Adrenal gland (tissue), 9 donors: ENCODE measurements at regions not wholly inside any gene's neighbourhood (a gene's known extent, or its start where the extent isn't known, plus 50 kb on each side); places are given as distances from the start of the nearest gene placed in this dataset.
A peak's percentile ranks its signal among the peaks of the same experiment; 100 is the strongest.

Experiments
- DNase-seq, 7 donors: peaks; one replicate each; pipeline ENCODE4 v3.0.0-alpha.2; 2019 to 2020
- H3K27ac ChIP-seq, 5 donors: fragments of 200-600 bp; sonication (generic) in 4 of 5; 1 replicate in 3 of 5; 2 replicates in 2 of 5; pipeline versions ENCODE4 v1.5.1 to v1.8.0; 2016 to 2020; ENCODE audit warnings: mild to moderate bottlenecking in 1 of 5
- H3K27me3 ChIP-seq: fragments of 200-600 bp; 2 replicates; pipeline ENCODE4 v1.8.0; 2021
- H3K36me3 ChIP-seq, 2 donors: fragments of 200-600 bp; replicated peaks in 1 of 2; 1 replicate in 1 of 2; 2 replicates in 1 of 2; pipeline versions ENCODE4 v1.5.1 to v1.8.0; 2018 to 2022
- H3K4me1 ChIP-seq, 2 donors: fragments of 200-600 bp; replicated peaks in 1 of 2; 1 replicate in 1 of 2; 2 replicates in 1 of 2; pipeline versions ENCODE4 v1.5.1 to v1.8.0; 2018 to 2021
- H3K4me3 ChIP-seq, 4 donors: fragments of 200-600 bp; sonication (generic) in 3 of 4; one replicate each; pipeline ENCODE4 v1.5.1; 2016 to 2018
- H3K9me3 ChIP-seq, 3 donors: fragments of 200-600 bp; sonication (generic) in 1 of 3; replicated peaks in 1 of 3; 1 replicate in 2 of 3; 2 replicates in 1 of 3; pipeline versions ENCODE4 v1.5.1 to v1.8.0; 2016 to 2021
- CTCF ChIP-seq, 6 experiments: fragments of 450-650 bp in 4 of 6; fragments of 200-600 bp in 2 of 6; sonication (generic) in 1 of 6; IDR thresholded peaks; 1 replicate in 5 of 6; 2 replicates in 1 of 6; pipeline versions ENCODE4 v1.5.1 to v1.8.0; 2016 to 2021; ENCODE audit warnings: antibody characterized with exemption in 6 of 6, mild to moderate bottlenecking in 2 of 6, moderate library complexity in 1 of 6
- POLR2A ChIP-seq, 2 donors: fragments of 450-650 bp; IDR thresholded peaks; one replicate each; pipeline ENCODE4 v1.6.1; 2017; ENCODE audit warnings: antibody characterized with exemption in 2 of 2, mild to moderate bottlenecking in 2 of 2, moderate library complexity in 1 of 2
- WGBS, 4 donors: extraction: QIAGEN DNeasy Blood & Tissue Kit in 2 of 4; methylation state at CpG; one replicate each; pipeline versions ENCODE4 v1.1.5 to v1.1.7; 2013 to 2017; 5-methylcytosine and 5-hydroxymethylcytosine counted together
- intact Hi-C, 2 donors: fragments of 100-400 bp; cut with DNase I; formaldehyde crosslinking; loops; one replicate each; pipeline versions ENCODE4 v1.14.1 to v1.15.0; 2022 to 2023
- donor health status: healthy with polysubstance abuse.
- donor health status: Bipolar disorder and iron deficiency.
- donor health status: DM: yes; HTN: yes; CAD: no.
- donor health status: DM: no; HTN: no; CAD: no.
- donor health status: DM: no; HTN: no; CAD: no.

GRCh38 chr2:83085869-83086268 lies 1373.2 kb downstream of the SUCLG1 start:
- Histone ChIP-seq H3K36me3 (no peaks in the 10 kb centered on the region), H3K27me3 (no peaks in the 10 kb centered on the region), H3K4me1 (peaks cover 0 to 20% of the 10 kb centered on the region in 2 donors), H3K4me3 (no peak overlapping the region), H3K9me3 (no peaks in the 10 kb centered on the region), H3K27ac (no peak overlapping the region)
- no peak for DNase-seq
- intact Hi-C loops: no loop called here
- no peak for TF ChIP-seq POLR2A (IDR thresholded peaks at IDR 0.05)
- TF ChIP-seq CTCF (IDR thresholded peaks at IDR 0.05): no peak
- 85 to 97% (median 95%) methylated on average over 2 of the region's 2 CpGs for WGBS, 4 donors

DNA sequence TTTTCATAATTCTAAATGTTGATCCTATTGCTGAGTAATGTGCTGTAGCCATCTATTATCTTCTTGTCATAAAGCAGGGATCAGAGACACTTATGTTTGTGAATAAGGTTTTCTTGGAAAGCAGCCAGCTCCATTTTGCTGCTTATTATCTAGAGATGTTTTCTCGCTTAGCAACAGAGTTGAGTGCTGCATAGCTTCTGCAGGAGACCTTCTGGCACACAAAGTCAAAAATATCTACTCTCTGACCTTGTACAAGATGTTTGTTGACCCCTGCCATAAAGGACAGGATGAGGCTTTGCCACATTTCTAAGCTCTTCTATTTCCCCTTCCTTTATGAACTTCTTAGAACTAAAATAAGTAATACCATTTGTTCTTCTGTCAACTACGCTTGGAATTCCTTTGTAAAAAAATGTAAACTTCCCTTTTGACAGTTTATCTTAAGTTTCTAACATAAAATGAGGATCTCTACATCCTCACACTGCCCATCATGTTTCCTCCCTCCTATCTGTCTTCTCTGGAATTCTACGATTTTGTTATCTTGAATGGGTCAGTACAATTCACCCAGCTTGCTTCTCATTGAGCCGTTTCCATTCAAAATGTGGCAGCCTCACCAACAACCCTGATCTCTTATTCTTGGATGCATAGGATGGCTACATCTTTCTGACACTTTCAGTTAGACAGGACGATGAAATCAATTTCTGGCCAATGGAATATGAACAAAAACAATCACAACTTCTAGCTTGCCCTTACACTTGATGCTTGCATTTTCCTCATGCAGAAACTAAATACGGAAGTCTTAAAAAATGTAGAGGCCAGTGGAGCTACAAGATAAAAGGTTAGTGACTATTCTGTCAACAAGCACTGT lies 1377.0 kb downstream of the SUCLG1 start:
- Histone ChIP-seq H3K4me3 (no peak overlapping the region), H3K36me3 (no peaks in the 10 kb centered on the region), H3K27me3 (no peaks in the 10 kb centered on the region), H3K4me1 (peaks cover 0 to 20% of the 10 kb centered on the region in 2 donors), H3K27ac (peak overlapping the region in 1 of 5 donors; percentile 38), H3K9me3 (no peaks in the 10 kb centered on the region)
- 15 to 22% (median 19%) methylated on average over 6 of the region's 6 CpGs for WGBS, 4 donors
- peak in 6 of 7 donors; percentile 31 to 60 (median 52) for DNase-seq
- TF ChIP-seq CTCF (IDR thresholded peaks at IDR 0.05) (no peak), POLR2A (IDR thresholded peaks at IDR 0.05) (no peak)
- intact Hi-C loops: no loop called here

- H3K36me3 ChIP-seq: no peaks in the 10 kb centered on the region
- peaks cover 0 to 20% of the 10 kb centered on the region in 2 donors for H3K4me1 ChIP-seq
- no peak overlapping the region for H3K4me3 ChIP-seq
- TF ChIP-seq CTCF (IDR thresholded peaks at IDR 0.05) (no peak), POLR2A (IDR thresholded peaks at IDR 0.05) (no peak)
- WGBS, 4 donors: 90 to 98% (median 95%) methylated on average over 2 of the region's 2 CpGs
- no peaks in the 10 kb centered on the region for H3K27me3 ChIP-seq
- H3K27ac ChIP-seq: no peak overlapping the region
- H3K9me3 ChIP-seq: no peaks in the 10 kb centered on the region
- intact Hi-C loops: no loop called here
- DNase-seq: no peak
Measured at GRCh38 chr2:83079007-83079406, 1380.1 kb downstream of the SUCLG1 start.

DNA sequence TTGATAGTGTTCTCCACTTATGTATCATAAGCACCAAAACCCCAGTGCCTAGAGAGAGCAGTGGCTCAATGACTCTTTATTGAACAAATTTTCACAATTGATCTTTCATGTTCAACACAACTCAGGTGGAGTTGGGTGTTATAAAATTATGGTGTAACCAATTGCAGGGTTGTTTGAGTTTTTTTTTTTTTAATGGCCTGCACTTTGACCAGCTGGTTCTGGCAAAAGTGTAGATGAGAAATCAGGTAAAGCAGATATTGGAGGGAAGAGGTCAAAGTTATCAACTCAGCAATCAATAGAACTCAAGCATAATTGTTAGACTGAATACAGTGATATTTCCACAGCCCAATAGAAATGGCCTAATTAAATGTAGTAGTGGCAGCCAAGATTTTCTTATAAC lies 1386.3 kb downstream of the SUCLG1 start:
- no peak for DNase-seq
- H3K36me3 ChIP-seq: no peaks in the 10 kb centered on the region
- no peak for TF ChIP-seq CTCF (IDR thresholded peaks at IDR 0.05)
- TF ChIP-seq POLR2A (IDR thresholded peaks at IDR 0.05): no peak
- H3K27ac ChIP-seq: no peak overlapping the region
- no peaks in the 10 kb centered on the region for H3K4me1 ChIP-seq
- intact Hi-C loops: no loop called here
- H3K4me3 ChIP-seq: no peak overlapping the region
- H3K9me3 ChIP-seq: no peaks in the 10 kb centered on the region
- no peaks in the 10 kb centered on the region for H3K27me3 ChIP-seq
